Endothelial cell of umbilical vein (primary cell): ENCODE measurements at regions not wholly inside any gene's neighbourhood (a gene's known extent, or its start where the extent isn't known, plus 50 kb on each side); places are given as distances from the start of the nearest gene placed in this dataset.

Source experiments
- BruUV-seq: library from RNA; stranded (reverse); fragments of 400-500 nt; replicated peaks from 2 replicates; lab custom pipeline; 2021; lab: Mats Ljungman, UMichigan
- CTCF ChIA-PET: fragments of 300-600, 350-600 bp; sonication (Branson Sonifier 250); formaldehyde crosslinking; loops from one replicate; lab custom pipeline; 2021; ENCODE audit warnings: antibody characterized with exemption, inconsistent platforms; lab: Charles Lee
- POLR2A ChIA-PET: fragments of 300-600, 350-600 bp; sonication (Branson Sonifier 250); formaldehyde crosslinking; loops from one replicate; lab custom pipeline; 2021; ENCODE audit warnings: antibody characterized with exemption, inconsistent platforms; lab: Charles Lee
- DNase-seq: peaks from one replicate; pipeline ENCODE4 v3.0.0-alpha.2; 2011; ENCODE audit warnings: low read depth, low spot score
- FAIRE-seq: peaks from 2 replicates; lab custom pipeline; 2011; peaks lifted over from hg19 to GRCh38; lab: Jason Lieb, UNC
- H2AFZ ChIP-seq: 2 replicates; pipeline ENCODE4 v1.6.0; 2012; ENCODE audit warnings: low read depth, low read length, control low read depth, inconsistent platforms
- H3K27ac ChIP-seq: 2 replicates; pipeline ENCODE4 v1.5.1; 2011; ENCODE audit warnings: low read depth, mild to moderate bottlenecking, control low read depth, low read length, moderate library complexity; ENCODE audit not compliant: insufficient read depth
- H3K27me3 ChIP-seq, 2 experiments: 2 replicates each; pipeline versions ENCODE4 v1.6.0 to v1.6.1; 2011; ENCODE audit warnings: low read length in 2 of 2, mixed read lengths in 1 of 2; ENCODE audit not compliant: control insufficient read depth in 2 of 2, insufficient read depth in 2 of 2
- H3K36me3 ChIP-seq, 2 experiments: 2 replicates in 1 of 2; 3 replicates in 1 of 2; pipeline ENCODE4 v1.5.1; 2011; ENCODE audit warnings: low read length in 2 of 2, mild to moderate bottlenecking in 1 of 2, moderate library complexity in 1 of 2; ENCODE audit not compliant: control insufficient read depth in 2 of 2, insufficient read depth in 2 of 2; ENCODE audit errors: extremely low read depth in 1 of 2
- H3K4me1 ChIP-seq: 3 replicates; pipeline ENCODE4 v1.5.1; 2011; ENCODE audit warnings: mild to moderate bottlenecking, low read length; ENCODE audit not compliant: control insufficient read depth, insufficient read depth; ENCODE audit errors: extremely low read depth
- H3K4me2 ChIP-seq: 2 replicates; pipeline ENCODE4 v1.6.1; 2011; ENCODE audit warnings: low read length, control low read depth, mixed read lengths; ENCODE audit not compliant: insufficient read depth
- H3K4me3 ChIP-seq, 3 experiments: fragments of 200-600 bp in 1 of 3; sonication (generic), shearing (Covaris generic) in 1 of 3; replicated peaks in 1 of 3; 2 replicates each; pipeline ENCODE4 v1.5.1; 2011 to 2016; ENCODE audit warnings: control low read depth in 3 of 3, low read length in 3 of 3, mild to moderate bottlenecking in 2 of 3, inconsistent platforms in 1 of 3, low read depth in 1 of 3, moderate library complexity in 1 of 3; ENCODE audit not compliant: insufficient read depth in 1 of 3
- H3K79me2 ChIP-seq: 2 replicates; pipeline ENCODE4 v1.6.0; 2012; ENCODE audit warnings: low read length, inconsistent platforms; ENCODE audit not compliant: control insufficient read depth, insufficient read depth
- H3K9ac ChIP-seq: replicated peaks from 2 replicates; pipeline ENCODE3; 2011; ENCODE audit warnings: low read length, control low read depth; ENCODE audit not compliant: insufficient read depth; ENCODE audit errors: extremely low read depth
- H3K9me1 ChIP-seq: replicated peaks from 3 replicates; pipeline ENCODE4 v1.6.0; 2011; ENCODE audit warnings: mild to moderate bottlenecking, low read length; ENCODE audit not compliant: control insufficient read depth, insufficient read depth; ENCODE audit errors: extremely low read depth
- H3K9me3 ChIP-seq: replicated peaks from 2 replicates; pipeline ENCODE4 v1.5.1; 2012; ENCODE audit warnings: low read length, inconsistent platforms; ENCODE audit not compliant: control insufficient read depth, insufficient read depth
- H4K20me1 ChIP-seq: replicated peaks from 2 replicates; pipeline ENCODE3; 2011; ENCODE audit warnings: mild to moderate bottlenecking, low read length; ENCODE audit not compliant: control insufficient read depth, insufficient read depth; ENCODE audit errors: extremely low read depth
- CTCF ChIP-seq, 2 donors: IDR thresholded peaks; 1 replicate in 1 of 2; 2 replicates in 1 of 2; pipeline ENCODE4 v1.5.1; 2011; ENCODE audit warnings: low read length in 2 of 2, mild to moderate bottlenecking in 2 of 2, moderate library complexity in 2 of 2, control low read depth in 1 of 2, inconsistent platforms in 1 of 2, low read depth in 1 of 2; ENCODE audit not compliant: insufficient read depth in 1 of 2; ENCODE audit errors: extremely low read depth in 1 of 2
- EZH2 ChIP-seq: IDR thresholded peaks from 2 replicates; pipeline ENCODE4 v1.6.1; 2012; ENCODE audit warnings: borderline replicate concordance, low read depth, mild to moderate bottlenecking, moderate library complexity, low read length, inconsistent platforms; ENCODE audit not compliant: severe bottlenecking
- FOS ChIP-seq: IDR thresholded peaks from 2 replicates; pipeline ENCODE4 v1.6.1; 2011; ENCODE audit warnings: mild to moderate bottlenecking, low read length, moderate library complexity, borderline replicate concordance; ENCODE audit not compliant: insufficient read depth
- GATA2 ChIP-seq: IDR thresholded peaks from 2 replicates; pipeline ENCODE4 v1.7.0; 2011; ENCODE audit warnings: low read depth, mild to moderate bottlenecking, moderate library complexity, mixed read lengths, low read length; ENCODE audit not compliant: insufficient read length, insufficient read depth
- JUN ChIP-seq: IDR thresholded peaks from 2 replicates; pipeline ENCODE4 v1.6.1; 2011; ENCODE audit warnings: borderline replicate concordance, low read depth; ENCODE audit not compliant: insufficient read length, insufficient read depth
- MYC ChIP-seq: IDR thresholded peaks from one replicate; pipeline ENCODE4 v1.6.1; 2011; ENCODE audit warnings: mild to moderate bottlenecking, low read depth, low read length
- POLR2AphosphoS5 ChIP-seq: IDR thresholded peaks from 2 replicates; pipeline ENCODE4 v1.6.1; 2012; ENCODE audit warnings: low read depth, mild to moderate bottlenecking, control low read depth, low read length, moderate library complexity; ENCODE audit not compliant: insufficient read depth
- dilution Hi-C: fragments of 300-500 bp; cut with MboI; formaldehyde crosslinking; loops from one replicate; pipeline ENCODE4 v1.15.0; 2019; ENCODE audit warnings: low sequenced_read_pairs; ENCODE audit not compliant: extremely low pct_ligation_motif_present
- intact Hi-C: fragments of 100-400 bp; cut with micrococcal nuclease; formaldehyde crosslinking; loops from one replicate; pipeline ENCODE4 v1.10.0; 2022

- no peaks in the 10 kb centered on the region for H3K9me3 ChIP-seq
- H4K20me1 ChIP-seq: no peaks in the 10 kb centered on the region
- no peak overlapping the region for H3K27ac ChIP-seq
- no peak for FAIRE-seq
- DNase-seq: no peak
- no peak overlapping the region for H3K4me2 ChIP-seq
- POLR2A ChIA-PET: no interaction called here
- no peaks in the 10 kb centered on the region for H3K4me1 ChIP-seq
- dilution Hi-C loops (no loop called here), intact Hi-C loops (no loop called here)
- no peaks in the 10 kb centered on the region for H3K9me1 ChIP-seq
- H3K27me3 ChIP-seq: no peaks in the 10 kb centered on the region
- no peaks in the 10 kb centered on the region for H3K36me3 ChIP-seq
- no peaks in the 10 kb centered on the region for H3K79me2 ChIP-seq
- TF ChIP-seq EZH2: no peak
- TF ChIP-seq FOS: no peak
- no peak for TF ChIP-seq MYC
- no peak for TF ChIP-seq JUN
- TF ChIP-seq CTCF (IDR thresholded peaks at IDR 0.05; ENCODE audit: extremely low read depth in 1 of 2, insufficient read depth in 1 of 2, low read depth in 1 of 2, low read length in 2 of 2): no peak
- TF ChIP-seq POLR2AphosphoS5: no peak
- TF ChIP-seq GATA2: no peak
- no TSS peak for BruUV-seq
- H3K4me3 ChIP-seq: no peak overlapping the region
- CTCF ChIA-PET: no interaction called here
- no peak overlapping the region for H3K9ac ChIP-seq
- no peak overlapping the region for H2AFZ ChIP-seq
These were observed 1251.6 kb upstream of the AGA start for GRCh38 chr4:178693816-178694215.
